ENCODE measurements at regions not wholly inside any gene's neighbourhood (a gene's known extent, or its start where the extent isn't known, plus 50 kb on each side); places are given as distances from the start of the nearest gene placed in this dataset.

DNA sequence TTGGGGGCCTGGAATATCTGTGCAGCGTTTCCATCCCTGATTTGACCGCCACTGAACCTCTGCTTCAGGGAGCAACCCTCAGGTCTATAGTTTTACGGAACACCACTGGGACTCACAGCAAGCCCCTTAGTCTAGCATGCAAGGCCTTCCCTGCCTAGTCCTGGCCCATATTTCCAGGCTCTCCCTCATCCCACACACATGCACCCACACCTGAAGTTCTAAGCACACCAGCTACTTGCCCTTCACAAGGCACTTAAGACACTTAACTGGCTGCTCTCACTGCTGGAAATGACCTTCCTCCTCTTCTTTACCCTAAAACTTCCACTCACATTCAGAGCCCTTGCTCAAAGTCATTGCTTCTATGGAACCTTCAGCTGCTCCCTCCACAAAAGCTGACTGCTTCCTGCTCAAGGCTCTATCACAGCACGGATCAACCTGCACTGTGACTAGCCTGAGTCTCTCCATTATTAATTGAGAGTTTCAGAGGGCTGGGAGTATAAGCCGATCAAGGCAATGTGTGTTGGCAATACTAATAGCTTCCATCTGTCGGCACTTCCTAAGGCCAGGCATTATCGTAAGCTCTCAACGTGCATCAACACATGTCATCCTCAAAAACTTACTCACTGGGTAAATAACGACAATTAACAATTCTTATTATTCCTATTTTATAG, 84.3 kb downstream of the RRAGC start:
- H3K9me3 Mint-ChIP-seq: no peaks in the 10 kb centered on the region
- H4K20me1 ChIP-seq (ENCODE audit: low read depth): no peaks in the 10 kb centered on the region
- no peaks in the 10 kb centered on the region for H3K27me3 ChIP-seq
- H3K27ac Mint-ChIP-seq: no peak overlapping the region
- H3K4me1 Mint-ChIP-seq: peaks cover 6% of the 10 kb centered on the region
- H3K27me3 Mint-ChIP-seq (ENCODE audit: insufficient read depth, low read depth): peaks cover 3% of the 10 kb centered on the region
- H3K27ac ChIP-seq: no peak overlapping the region
- no peaks in the 10 kb centered on the region for H3K36me3 Mint-ChIP-seq
- no peak for DNase-seq (ENCODE audit: low spot score)
- no peaks in the 10 kb centered on the region for H3K79me2 ChIP-seq (ENCODE audit: low read depth)
- no peak overlapping the region for H2AFZ ChIP-seq (replicated peaks)
- no peak overlapping the region for H3K4me2 ChIP-seq
- no peaks in the 10 kb centered on the region for H3K4me1 ChIP-seq
- H3K4me3 ChIP-seq: no peak overlapping the region
- no peak overlapping the region for H3K4me3 Mint-ChIP-seq
- no peaks in the 10 kb centered on the region for H3K9me3 ChIP-seq (ENCODE audit: low read depth)
- no peak overlapping the region for H3K9ac ChIP-seq
- TF ChIP-seq EZH2phosphoT487 (IDR thresholded peaks at IDR 0.05) (no peak), EZH2 (IDR thresholded peaks at IDR 0.05) (no peak)
- TF ChIP-seq, protein P1, sequence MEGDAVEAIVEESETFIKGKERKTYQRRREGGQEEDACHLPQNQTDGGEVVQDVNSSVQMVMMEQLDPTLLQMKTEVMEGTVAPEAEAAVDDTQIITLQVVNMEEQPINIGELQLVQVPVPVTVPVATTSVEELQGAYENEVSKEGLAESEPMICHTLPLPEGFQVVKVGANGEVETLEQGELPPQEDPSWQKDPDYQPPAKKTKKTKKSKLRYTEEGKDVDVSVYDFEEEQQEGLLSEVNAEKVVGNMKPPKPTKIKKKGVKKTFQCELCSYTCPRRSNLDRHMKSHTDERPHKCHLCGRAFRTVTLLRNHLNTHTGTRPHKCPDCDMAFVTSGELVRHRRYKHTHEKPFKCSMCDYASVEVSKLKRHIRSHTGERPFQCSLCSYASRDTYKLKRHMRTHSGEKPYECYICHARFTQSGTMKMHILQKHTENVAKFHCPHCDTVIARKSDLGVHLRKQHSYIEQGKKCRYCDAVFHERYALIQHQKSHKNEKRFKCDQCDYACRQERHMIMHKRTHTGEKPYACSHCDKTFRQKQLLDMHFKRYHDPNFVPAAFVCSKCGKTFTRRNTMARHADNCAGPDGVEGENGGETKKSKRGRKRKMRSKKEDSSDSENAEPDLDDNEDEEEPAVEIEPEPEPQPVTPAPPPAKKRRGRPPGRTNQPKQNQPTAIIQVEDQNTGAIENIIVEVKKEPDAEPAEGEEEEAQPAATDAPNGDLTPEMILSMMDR (IDR thresholded peaks at IDR 0.05): no peak
- H3K36me3 ChIP-seq: no peaks in the 10 kb centered on the region
- no peaks in the 10 kb centered on the region for H3F3A ChIP-seq (ENCODE audit: low read depth)

DNA sequence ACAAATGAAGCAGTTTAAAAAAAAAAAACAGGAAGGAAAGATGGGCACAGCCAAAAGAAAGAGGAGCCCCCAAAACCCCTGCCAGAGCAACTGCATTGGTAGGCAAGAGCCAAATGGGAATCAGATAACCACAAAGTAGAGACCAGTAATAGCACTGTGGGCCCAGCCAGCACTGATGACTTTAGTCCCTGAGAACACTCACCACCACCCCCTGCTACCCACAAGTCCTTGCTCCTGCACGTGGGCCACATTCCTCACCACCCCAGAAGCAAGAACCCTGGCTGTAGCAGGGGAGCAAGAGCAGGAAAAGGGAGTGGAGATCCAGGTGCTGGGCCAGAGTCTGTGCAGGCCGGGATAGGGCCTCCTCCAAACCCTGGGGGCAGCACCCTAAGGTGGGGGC, 86.1 kb downstream of the RRAGC start:
- H3K27me3 ChIP-seq: no peaks in the 10 kb centered on the region
- H3K4me1 ChIP-seq: no peaks in the 10 kb centered on the region
- H3K79me2 ChIP-seq (ENCODE audit: low read depth): no peaks in the 10 kb centered on the region
- no peak overlapping the region for H3K9ac ChIP-seq
- no peaks in the 10 kb centered on the region for H3K36me3 Mint-ChIP-seq
- H4K20me1 ChIP-seq (ENCODE audit: low read depth): no peaks in the 10 kb centered on the region
- H3F3A ChIP-seq (ENCODE audit: low read depth): no peaks in the 10 kb centered on the region
- TF ChIP-seq EZH2 (IDR thresholded peaks at IDR 0.05): no peak
- TF ChIP-seq, protein P1 (IDR thresholded peaks at IDR 0.05): no peak
- no peak for TF ChIP-seq EZH2phosphoT487 (IDR thresholded peaks at IDR 0.05)
- no peak overlapping the region for H3K4me3 Mint-ChIP-seq
- peaks cover 6% of the 10 kb centered on the region for H3K4me1 Mint-ChIP-seq
- H3K27ac ChIP-seq: no peak overlapping the region
- H3K4me2 ChIP-seq: no peak overlapping the region
- H3K36me3 ChIP-seq: no peaks in the 10 kb centered on the region
- no peak overlapping the region for H3K4me3 ChIP-seq
- no peaks in the 10 kb centered on the region for H3K9me3 ChIP-seq (ENCODE audit: low read depth)
- no peaks in the 10 kb centered on the region for H3K9me3 Mint-ChIP-seq
- H2AFZ ChIP-seq (replicated peaks): no peak overlapping the region
- H3K27ac Mint-ChIP-seq: no peak overlapping the region
- peaks cover 3% of the 10 kb centered on the region for H3K27me3 Mint-ChIP-seq (ENCODE audit: insufficient read depth, low read depth)
- DNase-seq (ENCODE audit: low spot score): no peak

GRCh38 chr1:38772953-38773352, 86.6 kb downstream of the RRAGC start:
- Mint-ChIP-seq H3K27ac (no peak overlapping the region), H3K27me3 (ENCODE audit: insufficient read depth, low read depth) (peaks cover 7% of the 10 kb centered on the region), H3K36me3 (no peaks in the 10 kb centered on the region)

More at GRCh38 chr1:38772953-38773352, 86.6 kb downstream of the RRAGC start:
- H3K4me1 ChIP-seq: no peaks in the 10 kb centered on the region
- H3K9me3 ChIP-seq (ENCODE audit: low read depth): no peaks in the 10 kb centered on the region
- H3K36me3 ChIP-seq: no peaks in the 10 kb centered on the region
- no peaks in the 10 kb centered on the region for H3K79me2 ChIP-seq (ENCODE audit: low read depth)
- no peaks in the 10 kb centered on the region for H3K27me3 ChIP-seq
- Mint-ChIP-seq H3K9me3 (peaks cover under 1% of the 10 kb centered on the region), H3K4me3 (no peak overlapping the region), H3K4me1 (peaks cover 6% of the 10 kb centered on the region)
- H3K27ac ChIP-seq: no peak overlapping the region
- H2AFZ ChIP-seq (replicated peaks): no peak overlapping the region
- H3K9ac ChIP-seq: no peak overlapping the region
- no peak for DNase-seq (ENCODE audit: low spot score)
- no peaks in the 10 kb centered on the region for H3F3A ChIP-seq (ENCODE audit: low read depth)
- H3K4me2 ChIP-seq: no peak overlapping the region
- H4K20me1 ChIP-seq (ENCODE audit: low read depth): no peaks in the 10 kb centered on the region
- no peak overlapping the region for H3K4me3 ChIP-seq
- TF ChIP-seq EZH2phosphoT487 (IDR thresholded peaks at IDR 0.05) (no peak), EZH2 (IDR thresholded peaks at IDR 0.05) (no peak)
- TF ChIP-seq, protein P1 (IDR thresholded peaks at IDR 0.05): no peak
